Prostate gland (tissue), 2 donors: ENCODE measurements at regions not wholly inside any gene's neighbourhood (a gene's known extent, or its start where the extent isn't known, plus 50 kb on each side); places are given as distances from the start of the nearest gene placed in this dataset.

Experiments
- POLR2A ChIP-seq: fragments of 450-650 bp; IDR thresholded peaks from one replicate; pipeline ENCODE4 v1.6.1; 2016; ENCODE audit warnings: antibody characterized with exemption, mild to moderate bottlenecking
- TF ChIP-seq, protein P1 (sequence below), 4 experiments: fragments of 200-600 bp in 2 of 4; fragments of 450-650 bp in 2 of 4; sonication (generic) in 2 of 4; IDR thresholded peaks; 1 replicate in 3 of 4; 2 replicates in 1 of 4; pipeline ENCODE4 v1.5.1; 2016 to 2019; ENCODE audit warnings: antibody characterized with exemption in 4 of 4, mild to moderate bottlenecking in 2 of 4, moderate library complexity in 2 of 4

DNA sequence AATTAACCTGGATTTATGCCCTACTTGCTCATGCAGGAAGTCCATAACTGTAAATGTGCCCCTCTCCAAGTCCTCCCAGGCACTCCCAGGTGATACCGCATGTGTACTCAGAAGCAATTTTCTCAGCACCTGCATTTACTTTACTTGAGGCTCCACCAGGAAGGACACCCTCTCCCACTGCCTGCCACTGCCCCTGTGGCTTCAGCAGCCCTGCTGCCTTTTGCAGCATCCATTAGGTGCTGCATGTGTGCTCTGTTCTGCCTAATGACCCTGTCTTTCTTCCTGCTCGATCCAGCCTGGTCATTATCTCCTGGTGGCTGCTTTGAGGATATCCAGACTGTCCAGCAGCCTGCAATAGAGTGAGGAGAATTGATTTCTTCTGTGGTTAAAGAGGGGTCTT lies 107.6 kb upstream of the SEMA6D start:
- TF ChIP-seq POLR2A = no peak
- TF ChIP-seq, protein P1, sequence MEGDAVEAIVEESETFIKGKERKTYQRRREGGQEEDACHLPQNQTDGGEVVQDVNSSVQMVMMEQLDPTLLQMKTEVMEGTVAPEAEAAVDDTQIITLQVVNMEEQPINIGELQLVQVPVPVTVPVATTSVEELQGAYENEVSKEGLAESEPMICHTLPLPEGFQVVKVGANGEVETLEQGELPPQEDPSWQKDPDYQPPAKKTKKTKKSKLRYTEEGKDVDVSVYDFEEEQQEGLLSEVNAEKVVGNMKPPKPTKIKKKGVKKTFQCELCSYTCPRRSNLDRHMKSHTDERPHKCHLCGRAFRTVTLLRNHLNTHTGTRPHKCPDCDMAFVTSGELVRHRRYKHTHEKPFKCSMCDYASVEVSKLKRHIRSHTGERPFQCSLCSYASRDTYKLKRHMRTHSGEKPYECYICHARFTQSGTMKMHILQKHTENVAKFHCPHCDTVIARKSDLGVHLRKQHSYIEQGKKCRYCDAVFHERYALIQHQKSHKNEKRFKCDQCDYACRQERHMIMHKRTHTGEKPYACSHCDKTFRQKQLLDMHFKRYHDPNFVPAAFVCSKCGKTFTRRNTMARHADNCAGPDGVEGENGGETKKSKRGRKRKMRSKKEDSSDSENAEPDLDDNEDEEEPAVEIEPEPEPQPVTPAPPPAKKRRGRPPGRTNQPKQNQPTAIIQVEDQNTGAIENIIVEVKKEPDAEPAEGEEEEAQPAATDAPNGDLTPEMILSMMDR (IDR thresholded peaks at IDR 0.05) = no peak
